ENCODE measurements at regions not wholly inside any gene's neighbourhood (a gene's known extent, or its start where the extent isn't known, plus 50 kb on each side); places are given as distances from the start of the nearest gene placed in this dataset.
"Not testable (repeated sequence)": the region's sequence is repeated elsewhere in the genome, so short reads cannot be mapped to it uniquely, and the experiment has no call there.

DNA sequence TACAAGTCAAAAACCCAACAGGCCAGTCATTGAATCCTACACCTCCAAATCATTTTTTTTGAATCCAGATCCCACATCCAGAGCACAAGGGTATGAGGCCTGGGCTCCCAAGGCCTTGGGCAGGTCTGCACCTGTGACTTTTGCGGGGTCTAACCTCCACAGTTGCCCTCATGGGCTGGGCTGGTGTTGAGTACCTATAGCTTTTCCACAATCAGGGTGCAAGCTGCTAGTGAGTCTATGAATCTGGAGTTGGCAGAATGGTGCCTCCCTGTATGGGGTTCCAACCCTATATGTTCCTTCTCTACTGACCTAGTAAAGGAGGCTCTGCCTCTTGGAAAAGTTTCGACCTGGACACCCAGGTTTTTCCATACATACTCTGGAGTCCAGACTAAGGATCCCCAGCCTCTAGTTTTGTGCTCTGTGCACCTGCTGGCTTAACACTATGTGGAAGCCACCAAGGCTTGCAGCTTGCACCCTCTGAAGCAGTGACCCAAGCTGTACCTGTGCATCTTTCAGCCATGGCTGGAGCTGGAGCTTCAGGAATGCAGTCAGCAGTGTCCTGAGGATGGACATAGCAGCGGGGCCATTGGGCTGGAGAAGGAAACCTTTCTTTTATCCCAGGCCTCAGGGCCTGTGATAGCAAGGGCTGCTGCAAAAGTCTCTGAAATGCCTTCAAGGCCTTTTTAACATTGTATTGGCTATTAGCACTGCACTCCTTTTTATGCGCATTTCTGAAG is 233.6 kb downstream of the CWH43 start:
- not testable (repeated sequence) for H3K4me3 Mint-ChIP-seq; H3K27ac Mint-ChIP-seq; DNase-seq; H3K36me3 Mint-ChIP-seq; H3K4me1 Mint-ChIP-seq; H3K27me3 ChIP-seq (ENCODE audit: control insufficient read depth, insufficient read depth, low read length); H3K4me1 ChIP-seq (ENCODE audit: control insufficient read depth, insufficient read depth, low read length, poor library complexity, severe bottlenecking); H3K27ac ChIP-seq (ENCODE audit: insufficient read depth, low read length, poor library complexity, severe bottlenecking); ATAC-seq (ENCODE audit: low read depth in 2 of 2); H3K36me3 ChIP-seq (ENCODE audit: control insufficient read depth, insufficient read depth, low read length); H3K4me3 ChIP-seq (ENCODE audit: low read depth, low read length); H3K27me3 Mint-ChIP-seq
- H3K9me3 ChIP-seq (ENCODE audit: control insufficient read depth in 2 of 2, low read length in 2 of 2), result peaks cover 3 to 14% of the 10 kb centered on the region in 2 experiments
- peaks cover 9 to 48% (median 19%) of the 10 kb centered on the region in 7 donors for H3K9me3 Mint-ChIP-seq

DNA sequence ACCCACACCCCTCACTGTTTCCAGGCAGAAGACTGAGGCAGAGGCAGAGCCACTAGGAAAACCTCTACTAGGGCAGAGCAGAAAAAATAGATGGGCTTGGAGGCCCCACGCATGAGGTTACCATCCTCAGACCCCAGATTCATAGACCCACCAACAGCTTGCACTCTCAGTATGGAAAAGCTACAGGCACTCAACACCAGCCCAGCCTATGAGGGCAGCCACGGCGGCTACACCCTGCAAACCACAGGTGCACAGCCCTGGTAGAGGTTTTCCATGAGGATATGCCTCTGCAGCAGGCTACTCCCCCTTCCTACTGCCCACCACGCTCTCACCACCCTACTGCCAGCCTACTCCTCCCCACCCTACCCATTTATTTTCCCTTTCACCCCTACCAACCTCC is 235.1 kb downstream of the CWH43 start:
- ATAC-seq (ENCODE audit: low read depth in 2 of 2) (no peak), DNase-seq (no peak)
- Mint-ChIP-seq H3K4me3 (no peak overlapping the region), H3K27ac (no peak overlapping the region), H3K9me3 (peaks cover 9 to 40% (median 19%) of the 10 kb centered on the region in 7 donors), H3K27me3 (no peaks in the 10 kb centered on the region), H3K4me1 (no peaks in the 10 kb centered on the region), H3K36me3 (no peaks in the 10 kb centered on the region)
- no peaks in the 10 kb centered on the region for H3K4me1 ChIP-seq (ENCODE audit: control insufficient read depth, insufficient read depth, low read length, poor library complexity, severe bottlenecking)
- H3K4me3 ChIP-seq (ENCODE audit: low read depth, low read length), result no peak overlapping the region
- no peaks in the 10 kb centered on the region for H3K36me3 ChIP-seq (ENCODE audit: control insufficient read depth, insufficient read depth, low read length)
- no peak overlapping the region for H3K27ac ChIP-seq (ENCODE audit: insufficient read depth, low read length, poor library complexity, severe bottlenecking)
- H3K27me3 ChIP-seq (ENCODE audit: control insufficient read depth, insufficient read depth, low read length), result no peaks in the 10 kb centered on the region
- H3K9me3 ChIP-seq (ENCODE audit: control insufficient read depth in 2 of 2, low read length in 2 of 2), result peaks cover 3 to 10% of the 10 kb centered on the region in 2 experiments

DNA sequence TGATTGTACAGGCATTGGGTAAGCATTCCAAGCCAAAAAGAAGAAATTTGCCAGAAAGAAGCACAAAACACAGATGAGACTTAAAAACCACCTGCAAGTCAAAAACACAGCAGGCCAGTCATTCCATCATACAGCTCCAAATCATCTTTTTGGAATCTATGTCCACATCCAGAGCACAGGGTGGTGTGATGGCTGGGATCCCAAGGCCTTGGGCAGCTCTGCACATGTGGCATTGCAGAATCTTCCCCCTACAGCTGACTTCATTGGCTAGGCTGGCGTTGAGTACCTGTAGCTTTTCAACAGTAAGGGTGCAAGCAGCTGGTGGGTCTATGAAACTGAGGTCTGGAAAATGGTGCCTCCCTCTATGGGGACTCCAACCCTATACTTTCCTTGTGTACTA is 236.7 kb downstream of the CWH43 start:
- H3K27ac Mint-ChIP-seq; H3K36me3 ChIP-seq (ENCODE audit: control insufficient read depth, insufficient read depth, low read length); H3K27me3 Mint-ChIP-seq; H3K27ac ChIP-seq (ENCODE audit: insufficient read depth, low read length, poor library complexity, severe bottlenecking); H3K4me1 ChIP-seq (ENCODE audit: control insufficient read depth, insufficient read depth, low read length, poor library complexity, severe bottlenecking); ATAC-seq (ENCODE audit: low read depth in 2 of 2); DNase-seq; H3K4me1 Mint-ChIP-seq; H3K36me3 Mint-ChIP-seq; H3K9me3 ChIP-seq (ENCODE audit: control insufficient read depth in 2 of 2, low read length in 2 of 2); H3K4me3 Mint-ChIP-seq; H3K27me3 ChIP-seq (ENCODE audit: control insufficient read depth, insufficient read depth, low read length); H3K4me3 ChIP-seq (ENCODE audit: low read depth, low read length): not testable (repeated sequence)
- peaks cover 7 to 39% (median 14%) of the 10 kb centered on the region in 7 donors for H3K9me3 Mint-ChIP-seq

DNA sequence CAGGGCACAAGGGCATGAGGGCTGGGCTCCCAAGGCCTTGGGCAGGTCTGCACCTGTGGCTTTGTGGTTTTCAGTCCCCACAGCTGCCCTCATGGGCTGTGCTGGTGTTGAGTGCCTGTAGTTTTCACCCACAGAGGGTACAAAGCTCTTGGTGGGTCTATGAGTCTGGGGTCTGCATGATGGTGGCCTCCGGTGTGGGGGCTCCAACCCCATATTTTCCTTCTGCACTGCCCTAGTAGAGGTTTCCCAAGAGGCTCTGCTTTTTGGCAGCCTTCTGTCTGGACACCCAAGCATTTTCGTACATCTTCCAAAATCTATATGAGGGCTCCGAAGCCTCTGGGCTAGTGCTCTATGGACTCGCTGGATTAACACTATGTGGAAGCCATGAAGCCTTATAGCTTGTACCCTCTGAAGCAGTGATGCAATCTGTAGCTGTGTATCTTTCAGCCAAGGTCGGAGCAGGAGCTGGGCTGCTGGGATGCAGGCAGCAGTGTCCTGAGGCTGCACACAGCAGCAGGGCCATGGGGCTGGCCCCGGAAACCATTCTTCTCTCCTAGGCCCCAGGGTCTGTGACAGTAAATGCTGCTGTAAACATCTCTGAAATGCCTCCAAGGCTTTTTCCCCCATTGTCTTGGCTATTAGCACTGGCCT is 240.3 kb downstream of the CWH43 start:
- H3K4me3 Mint-ChIP-seq; ATAC-seq (ENCODE audit: low read depth in 2 of 2); H3K9me3 ChIP-seq (ENCODE audit: control insufficient read depth in 2 of 2, low read length in 2 of 2); H3K27me3 ChIP-seq (ENCODE audit: control insufficient read depth, insufficient read depth, low read length); H3K4me3 ChIP-seq (ENCODE audit: low read depth, low read length); H3K27ac ChIP-seq (ENCODE audit: insufficient read depth, low read length, poor library complexity, severe bottlenecking); H3K4me1 Mint-ChIP-seq; H3K27ac Mint-ChIP-seq; H3K36me3 ChIP-seq (ENCODE audit: control insufficient read depth, insufficient read depth, low read length); H3K27me3 Mint-ChIP-seq; H3K36me3 Mint-ChIP-seq; H3K4me1 ChIP-seq (ENCODE audit: control insufficient read depth, insufficient read depth, low read length, poor library complexity, severe bottlenecking); DNase-seq: not testable (repeated sequence)
- H3K9me3 Mint-ChIP-seq, result peaks cover 5 to 28% (median 8%) of the 10 kb centered on the region in 7 donors

DNA sequence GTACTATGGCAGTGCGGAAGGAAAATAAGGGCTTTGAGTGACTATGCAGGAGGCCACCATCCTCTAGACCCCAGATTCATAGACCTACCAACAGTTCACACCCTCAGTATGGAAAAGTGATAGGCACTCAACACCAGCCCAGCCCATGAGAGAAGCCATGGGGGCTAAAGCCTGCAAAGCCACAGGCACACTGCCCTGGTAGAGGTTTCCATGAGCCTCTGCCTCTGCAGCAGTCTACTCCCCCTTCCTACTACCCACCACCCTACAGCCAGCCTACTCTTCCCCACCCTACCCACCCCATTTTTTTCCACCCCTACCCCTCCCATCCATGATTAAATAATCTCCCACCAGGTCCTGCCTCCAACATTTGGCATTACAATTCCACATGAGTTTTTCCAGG is 241.9 kb downstream of the CWH43 start:
- not testable (repeated sequence) for ATAC-seq (ENCODE audit: low read depth in 2 of 2); H3K9me3 ChIP-seq (ENCODE audit: control insufficient read depth in 2 of 2, low read length in 2 of 2); H3K27ac Mint-ChIP-seq; H3K36me3 ChIP-seq (ENCODE audit: control insufficient read depth, insufficient read depth, low read length); H3K27me3 Mint-ChIP-seq; H3K27me3 ChIP-seq (ENCODE audit: control insufficient read depth, insufficient read depth, low read length); H3K27ac ChIP-seq (ENCODE audit: insufficient read depth, low read length, poor library complexity, severe bottlenecking); H3K4me3 ChIP-seq (ENCODE audit: low read depth, low read length); H3K4me3 Mint-ChIP-seq; DNase-seq; H3K4me1 ChIP-seq (ENCODE audit: control insufficient read depth, insufficient read depth, low read length, poor library complexity, severe bottlenecking); H3K4me1 Mint-ChIP-seq; H3K36me3 Mint-ChIP-seq
- peaks cover 0 to 16% (median 5%) of the 10 kb centered on the region in 7 donors for H3K9me3 Mint-ChIP-seq

DNA sequence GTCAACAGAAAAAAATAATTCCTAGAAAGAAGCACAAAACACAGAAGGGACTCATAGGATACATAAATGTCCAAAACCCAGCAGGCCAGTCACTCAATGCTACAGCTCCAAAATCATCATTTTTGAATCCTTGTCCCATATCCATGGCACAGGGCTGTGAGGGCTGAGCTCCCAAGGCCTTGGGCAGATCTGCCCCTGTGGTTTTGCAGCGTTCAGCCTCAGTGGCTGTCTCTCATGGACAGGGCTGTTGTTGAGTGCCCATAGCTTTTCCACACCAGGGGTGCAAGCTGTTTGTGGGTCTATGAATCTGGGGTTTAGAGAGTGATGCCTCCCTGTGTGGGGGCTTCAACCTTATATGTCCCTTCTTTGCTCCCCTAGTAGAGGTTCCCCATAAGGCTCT is 243.2 kb downstream of the CWH43 start:
- H3K9me3 ChIP-seq (ENCODE audit: control insufficient read depth in 2 of 2, low read length in 2 of 2); H3K4me3 ChIP-seq (ENCODE audit: low read depth, low read length); H3K36me3 ChIP-seq (ENCODE audit: control insufficient read depth, insufficient read depth, low read length); H3K27ac ChIP-seq (ENCODE audit: insufficient read depth, low read length, poor library complexity, severe bottlenecking); H3K4me1 ChIP-seq (ENCODE audit: control insufficient read depth, insufficient read depth, low read length, poor library complexity, severe bottlenecking); DNase-seq; H3K27ac Mint-ChIP-seq; H3K36me3 Mint-ChIP-seq; H3K27me3 ChIP-seq (ENCODE audit: control insufficient read depth, insufficient read depth, low read length); H3K27me3 Mint-ChIP-seq; H3K4me1 Mint-ChIP-seq; H3K4me3 Mint-ChIP-seq; ATAC-seq (ENCODE audit: low read depth in 2 of 2): not testable (repeated sequence)
- H3K9me3 Mint-ChIP-seq, result peaks cover 0 to 12% (median 4%) of the 10 kb centered on the region in 7 donors

DNA sequence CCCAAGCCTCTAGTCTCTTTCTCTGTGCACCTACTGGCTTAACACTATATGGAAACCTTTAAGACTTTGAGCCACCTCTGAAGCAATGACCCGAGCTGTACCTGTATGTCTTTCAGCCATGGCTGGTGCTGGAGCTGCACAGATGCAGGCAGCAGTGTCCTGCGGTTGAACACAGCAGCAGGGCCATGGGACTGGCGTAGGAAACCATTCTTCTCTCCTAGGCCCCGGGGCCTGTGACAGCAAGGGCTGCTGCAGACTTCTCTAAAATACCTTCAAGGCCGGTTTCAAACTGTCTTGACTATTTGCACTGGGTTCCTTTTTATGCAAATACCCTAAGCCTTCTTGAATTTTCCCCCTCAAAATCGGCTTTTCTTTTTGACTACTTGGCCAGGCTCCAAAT is 243.6 kb downstream of the CWH43 start:
- ATAC-seq (ENCODE audit: low read depth in 2 of 2); H3K36me3 Mint-ChIP-seq; H3K9me3 ChIP-seq (ENCODE audit: control insufficient read depth in 2 of 2, low read length in 2 of 2); DNase-seq; H3K27ac Mint-ChIP-seq; H3K27me3 Mint-ChIP-seq; H3K27ac ChIP-seq (ENCODE audit: insufficient read depth, low read length, poor library complexity, severe bottlenecking); H3K4me3 Mint-ChIP-seq; H3K4me1 ChIP-seq (ENCODE audit: control insufficient read depth, insufficient read depth, low read length, poor library complexity, severe bottlenecking); H3K27me3 ChIP-seq (ENCODE audit: control insufficient read depth, insufficient read depth, low read length); H3K4me1 Mint-ChIP-seq; H3K4me3 ChIP-seq (ENCODE audit: low read depth, low read length); H3K36me3 ChIP-seq (ENCODE audit: control insufficient read depth, insufficient read depth, low read length): not testable (repeated sequence)
- H3K9me3 Mint-ChIP-seq, result peaks cover 0 to 12% (median 4%) of the 10 kb centered on the region in 7 donors

DNA sequence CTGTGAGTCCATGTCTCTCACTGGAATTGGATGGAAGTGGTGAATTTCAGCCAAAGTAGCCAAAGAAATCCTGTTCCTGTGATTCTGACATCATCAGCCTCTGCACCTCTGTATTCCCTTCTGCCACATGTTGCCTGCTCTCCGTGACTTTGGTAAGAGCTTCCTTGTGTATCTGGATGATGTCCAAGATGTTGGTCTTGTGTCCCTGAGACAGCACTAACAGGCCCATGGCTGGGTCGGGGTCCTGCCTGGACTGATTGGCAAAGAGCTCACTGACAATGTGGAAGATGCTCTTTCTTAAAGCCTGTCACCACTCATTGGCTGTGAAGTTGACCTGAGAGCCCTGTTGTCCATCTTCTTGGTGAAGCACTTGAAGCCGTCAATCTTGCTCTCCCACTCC is 247.3 kb downstream of the CWH43 start:
- not testable (repeated sequence) for H3K27ac Mint-ChIP-seq; H3K27me3 Mint-ChIP-seq; H3K4me1 ChIP-seq (ENCODE audit: control insufficient read depth, insufficient read depth, low read length, poor library complexity, severe bottlenecking); H3K9me3 Mint-ChIP-seq; H3K4me3 ChIP-seq (ENCODE audit: low read depth, low read length); ATAC-seq (ENCODE audit: low read depth in 2 of 2); H3K9me3 ChIP-seq (ENCODE audit: control insufficient read depth in 2 of 2, low read length in 2 of 2); H3K4me1 Mint-ChIP-seq; H3K27ac ChIP-seq (ENCODE audit: insufficient read depth, low read length, poor library complexity, severe bottlenecking); DNase-seq; H3K36me3 Mint-ChIP-seq; H3K36me3 ChIP-seq (ENCODE audit: control insufficient read depth, insufficient read depth, low read length); H3K4me3 Mint-ChIP-seq; H3K27me3 ChIP-seq (ENCODE audit: control insufficient read depth, insufficient read depth, low read length)
